SW 1271 (cell line): ENCODE measurements at regions not wholly inside any gene's neighbourhood (a gene's known extent, or its start where the extent isn't known, plus 50 kb on each side); places are given as distances from the start of the nearest gene placed in this dataset.
A peak's percentile ranks its signal among the peaks of the same experiment; 100 is the strongest.

ENCODE experiments used
- DNase-seq, 2 experiments: peaks; one replicate each; lab custom pipeline; 2025; lab: John Stamatoyannopoulos, UW

- DNase-seq, result no peak
Measured at GRCh38 chr9:108512426-108513173, 343.2 kb downstream of the ACTL7B start.

GRCh38 chr9:108511307-108511706 is 344.5 kb downstream of the ACTL7B start:
- no peak for DNase-seq

GRCh38 chr9:108496846-108497245 is 358.9 kb downstream of the ACTL7B start:
- no peak for DNase-seq

DNA sequence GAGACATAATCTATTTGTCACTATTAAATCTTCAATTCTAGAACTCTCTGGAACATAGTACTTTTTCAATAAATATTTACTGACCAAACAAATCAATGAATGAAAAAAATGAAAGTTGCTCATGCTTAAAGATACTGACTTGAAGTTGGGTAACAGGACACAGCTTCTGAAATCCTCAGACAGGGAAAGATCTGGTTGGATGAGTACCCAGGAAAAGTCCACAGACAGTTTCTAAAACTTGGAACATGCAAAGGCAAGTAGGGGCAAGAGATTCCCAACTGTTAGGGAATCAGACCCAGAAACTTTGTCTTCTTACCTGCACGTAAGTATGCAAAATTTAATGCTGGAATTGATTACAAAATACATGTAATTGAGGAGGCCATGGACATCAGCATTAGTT is 366.2 kb downstream of the ACTL7B start:
- DNase-seq, result no peak

- no peak for DNase-seq
Measured at GRCh38 chr9:108486831-108487230, 369.0 kb downstream of the ACTL7B start.

GRCh38 chr9:108484468-108484867 is 371.3 kb downstream of the ACTL7B start:
- no peak for DNase-seq

DNA sequence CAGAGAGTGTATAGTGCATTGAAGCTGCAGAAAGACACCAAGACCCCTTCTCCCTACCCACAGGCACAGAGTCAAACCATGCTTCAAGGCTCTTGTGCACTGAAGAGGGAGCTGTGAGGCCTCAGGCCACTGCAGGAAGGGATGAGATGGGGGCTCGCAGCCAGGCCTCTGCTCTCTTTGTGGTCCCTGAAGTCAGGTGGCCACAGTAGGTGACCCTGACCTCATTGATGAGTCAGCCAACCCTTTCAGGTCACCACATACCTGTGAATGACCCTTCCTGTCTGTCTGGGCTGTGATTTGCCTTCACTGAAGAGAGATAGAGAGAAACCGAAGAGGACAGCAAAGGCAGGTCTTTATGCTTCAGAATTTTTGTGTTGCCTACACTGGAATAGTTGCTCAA is 372.1 kb downstream of the ACTL7B start:
- no peak for DNase-seq

DNA sequence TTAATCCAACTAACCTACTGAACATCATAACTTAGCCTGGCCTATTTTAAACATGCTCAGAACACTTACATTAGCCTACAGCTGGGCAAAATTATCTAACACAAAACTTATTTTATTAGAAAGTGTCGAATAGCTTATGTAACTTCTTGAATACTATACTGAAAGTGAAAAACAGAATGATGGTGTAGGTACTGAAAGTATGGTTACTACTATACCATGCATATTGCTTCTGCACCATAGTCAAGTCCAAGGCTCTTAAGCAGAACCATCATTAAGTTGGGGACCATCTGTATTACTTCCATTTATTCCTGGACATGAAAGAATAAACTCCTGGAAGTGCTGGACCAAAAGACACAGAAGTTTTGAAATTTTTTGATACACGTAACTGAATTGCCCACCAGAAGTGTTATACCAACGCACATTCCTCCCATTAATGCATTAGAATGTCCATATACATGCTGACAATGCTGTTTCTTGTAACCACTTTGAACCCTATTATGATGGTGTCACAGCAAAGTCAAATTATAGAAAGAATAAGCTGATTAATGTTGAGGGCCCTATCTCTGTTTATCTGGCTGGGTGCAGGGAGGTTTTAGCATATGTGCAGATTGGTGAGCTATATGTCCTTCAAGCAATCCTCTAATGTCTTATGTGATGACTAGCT is 375.7 kb downstream of the ACTL7B start:
- DNase-seq, result no peak

GRCh38 chr9:108478431-108479332 is 377.1 kb downstream of the ACTL7B start:
- peak in 1 of 2 experiments; percentile 62 for DNase-seq

GRCh38 chr9:108477529-108478006 is 378.2 kb downstream of the ACTL7B start:
- DNase-seq, result peak in 1 of 2 experiments; percentile 42

DNA sequence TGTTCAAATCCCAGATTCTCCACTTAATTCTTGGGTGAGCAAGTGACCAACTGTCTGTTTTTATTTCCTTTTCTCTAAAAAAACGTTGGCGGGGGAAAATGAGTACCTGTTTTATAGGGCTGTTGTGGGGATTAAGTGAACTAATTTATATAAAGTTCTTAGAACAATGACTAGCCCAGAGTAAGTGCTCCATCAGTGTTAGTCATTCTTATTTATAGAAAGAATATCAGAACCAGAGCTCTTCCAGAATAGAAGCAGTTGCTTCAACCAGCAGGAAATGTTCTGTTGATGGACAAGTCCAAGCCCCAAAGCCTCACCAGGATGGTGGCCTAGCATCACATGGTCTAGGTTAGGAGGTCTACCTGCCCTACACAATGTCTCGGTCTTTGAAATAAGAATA is 379.2 kb downstream of the ACTL7B start:
- no peak for DNase-seq

DNA sequence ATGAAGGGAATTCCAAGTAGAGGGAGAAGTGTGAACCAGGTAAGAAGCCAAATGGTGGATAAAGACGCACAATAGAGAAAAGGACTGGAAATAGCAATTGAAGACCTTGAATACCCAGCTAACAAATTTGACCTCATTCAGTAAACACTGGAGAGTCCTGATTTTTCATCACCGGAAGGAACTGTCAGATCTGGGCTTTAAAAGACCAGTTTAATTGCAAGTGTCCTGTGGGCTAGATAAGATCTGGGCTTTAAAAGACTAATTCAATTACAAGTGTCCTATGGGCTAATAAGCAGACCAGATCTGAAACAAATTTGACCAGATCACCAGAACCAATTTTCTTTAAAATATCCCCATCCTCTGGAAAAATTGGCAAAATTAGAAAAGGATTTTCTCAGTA is 380.0 kb downstream of the ACTL7B start:
- no peak for DNase-seq

GRCh38 chr9:108474356-108474755 is 381.4 kb downstream of the ACTL7B start:
- no peak for DNase-seq

DNA sequence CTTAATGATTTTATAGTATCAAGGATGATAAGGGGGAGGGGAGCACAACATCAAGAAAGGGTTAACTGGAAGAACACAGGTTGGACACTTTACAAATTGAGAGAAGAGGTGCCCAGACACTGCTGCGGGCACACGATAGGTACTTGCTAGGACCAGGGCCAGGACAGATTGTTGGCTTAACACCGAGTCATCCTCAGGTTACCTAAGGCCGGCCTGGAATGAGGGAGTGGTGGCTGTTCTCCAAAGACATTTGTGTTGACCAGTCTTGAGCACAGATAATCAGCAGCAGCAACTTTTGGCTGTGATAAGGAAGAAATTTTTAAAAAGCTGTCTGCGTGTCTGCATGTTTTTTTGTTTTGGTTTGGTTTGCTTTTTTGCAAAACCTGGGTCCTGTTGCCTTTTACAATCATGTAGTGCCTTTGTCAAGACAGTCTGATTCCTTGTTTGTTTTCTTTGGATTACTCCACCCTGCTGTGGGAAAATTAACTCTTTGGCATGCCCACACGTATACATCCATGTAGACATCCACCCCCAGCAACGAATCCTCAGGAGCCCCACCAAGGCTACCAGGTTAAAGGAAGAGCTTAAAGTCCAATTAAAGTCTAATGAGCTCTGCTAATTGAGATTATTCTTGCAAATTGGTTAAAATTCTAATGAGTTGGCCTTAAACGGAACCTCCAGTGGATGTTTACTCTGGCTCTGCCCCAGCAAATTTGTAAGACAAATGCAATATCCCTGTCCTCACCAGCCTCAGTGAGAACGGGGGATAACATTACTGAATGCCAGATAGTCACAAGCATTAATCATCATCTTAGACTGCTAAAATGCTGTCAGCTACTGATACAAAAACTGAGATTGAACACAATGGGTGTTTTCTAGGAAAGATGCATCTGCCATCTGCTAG is 382.3 kb downstream of the ACTL7B start:
- peak in 1 of 2 experiments; percentile 56 for DNase-seq

- no peak for DNase-seq
Measured at GRCh38 chr9:108469654-108470053, 386.1 kb downstream of the ACTL7B start.

DNA sequence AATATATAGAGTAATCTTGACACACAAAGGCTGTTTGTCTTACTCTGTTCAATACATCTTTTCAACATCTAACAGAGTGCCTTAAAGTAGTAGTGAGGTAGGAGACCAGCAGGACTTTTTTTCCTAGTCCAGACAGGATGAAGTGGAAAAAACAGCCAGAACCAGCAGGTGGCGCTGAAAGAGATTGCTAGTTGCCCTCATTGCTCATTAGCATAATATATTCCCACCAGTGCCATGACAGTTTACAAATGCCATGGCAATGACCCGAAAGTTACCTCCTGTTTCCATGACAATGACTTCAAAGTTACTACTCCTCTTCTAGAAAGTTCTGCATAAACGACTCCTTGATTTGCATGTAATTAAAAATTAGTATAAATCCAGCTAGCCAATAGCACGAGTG is 387.4 kb downstream of the ACTL7B start:
- DNase-seq, result peak; percentile 36 to 65

DNA sequence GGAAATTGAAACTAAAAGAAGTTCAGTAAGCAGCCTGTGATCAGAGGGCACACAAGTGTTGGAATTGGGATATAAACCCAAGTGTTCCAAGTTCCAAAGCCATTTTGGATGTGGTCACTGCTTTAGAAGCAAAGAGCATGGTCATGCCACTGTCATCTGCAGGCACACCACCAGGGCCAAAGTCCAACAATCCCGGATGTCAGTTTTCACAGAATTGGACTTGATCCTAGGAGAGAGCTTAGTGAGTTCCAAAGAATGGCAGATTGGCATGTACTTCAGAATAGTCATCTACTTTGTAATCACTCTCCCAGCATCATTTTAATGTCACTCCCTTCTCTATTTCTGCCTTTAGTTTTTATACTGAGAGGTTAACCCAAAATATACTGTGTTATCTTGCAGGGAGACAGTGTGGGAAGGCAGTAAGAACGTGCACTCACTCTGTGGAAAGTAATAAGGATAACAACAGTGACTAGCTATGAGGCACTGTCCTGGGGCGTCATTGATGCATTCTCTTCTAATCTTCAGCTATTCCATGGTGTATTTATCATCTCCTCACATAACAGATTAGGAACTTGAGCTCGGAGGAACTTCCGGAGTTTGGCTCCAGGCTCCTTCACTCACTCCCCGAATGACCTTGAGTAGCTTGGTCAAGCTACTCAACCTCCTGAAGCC is 388.0 kb downstream of the ACTL7B start:
- no peak for DNase-seq

GRCh38 chr9:108467161-108467560 is 388.6 kb downstream of the ACTL7B start:
- no peak for DNase-seq

DNA sequence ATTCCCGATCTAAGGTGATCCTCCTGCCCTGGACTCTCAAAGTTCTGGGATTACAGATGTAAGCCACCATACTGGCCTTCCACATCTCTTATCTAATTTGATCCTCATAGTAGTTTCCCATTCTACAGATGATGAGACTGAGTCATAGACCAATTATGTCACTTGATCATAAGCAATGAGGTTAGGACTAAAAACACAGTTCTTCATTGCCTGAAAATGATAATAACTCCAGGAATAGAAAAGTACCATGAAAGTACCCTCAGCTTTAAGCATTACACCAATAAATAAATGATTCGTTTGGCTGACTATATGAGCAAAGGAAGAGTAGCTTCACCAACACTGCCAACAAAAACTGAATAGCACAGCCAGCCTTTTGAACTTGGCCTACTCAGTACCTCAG is 389.5 kb downstream of the ACTL7B start:
- no peak for DNase-seq

DNA sequence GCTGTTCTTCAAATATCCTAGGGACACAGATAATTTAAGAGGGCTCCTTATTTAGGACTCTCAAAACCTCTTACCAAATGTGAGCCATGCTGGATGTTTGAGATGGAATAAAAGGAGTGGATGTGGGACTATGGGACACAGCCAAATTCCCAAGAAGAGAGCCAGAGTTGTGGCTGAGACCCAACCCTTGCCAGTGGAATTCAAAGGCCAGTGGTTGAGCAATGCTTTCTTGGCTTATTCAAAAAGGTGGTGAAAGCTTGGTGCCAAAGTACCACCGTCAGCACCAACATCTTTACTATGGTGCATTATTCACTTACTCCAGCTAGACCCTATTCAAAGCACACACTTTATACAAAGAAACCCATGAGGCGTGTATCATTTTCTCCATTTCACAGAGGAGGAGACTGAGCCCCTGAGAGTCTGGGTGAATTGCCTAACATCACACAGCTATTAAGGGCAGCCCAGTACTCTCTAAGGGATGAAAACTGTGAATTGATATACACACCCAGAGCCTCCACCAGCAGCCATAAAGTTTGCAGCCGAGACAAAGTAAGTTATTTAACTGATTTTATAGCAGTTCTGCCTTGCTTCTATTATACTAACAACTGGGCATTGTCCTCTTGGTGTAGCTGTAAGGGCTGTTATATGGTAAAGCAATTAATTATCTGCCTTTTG is 391.7 kb downstream of the ACTL7B start:
- no peak for DNase-seq
